Left renal cortex interstitium (tissue), 4 donors: ENCODE measurements at regions not wholly inside any gene's neighbourhood (a gene's known extent, or its start where the extent isn't known, plus 50 kb on each side); places are given as distances from the start of the nearest gene placed in this dataset.
"Not testable (repeated sequence)": the region's sequence is repeated elsewhere in the genome, so short reads cannot be mapped to it uniquely, and the experiment has no call there.

Experiments used
- DNase-seq, 4 donors: peaks; one replicate each; pipeline ENCODE4 v3.0.0-alpha.2; 2013; ENCODE audit warnings: low read depth in 4 of 4, low spot score in 2 of 4, missing footprints in 1 of 4

- DNase-seq: not testable (repeated sequence)
Observed at GRCh38 chr17:20731131-20731530, 151.6 kb downstream of the CDRT15L2 start.

- DNase-seq: no peak
Observed at GRCh38 chr17:20733923-20734322, 154.4 kb downstream of the CDRT15L2 start.

GRCh38 chr17:20735796-20736195, 156.3 kb downstream of the CDRT15L2 start:
- no peak for DNase-seq

GRCh38 chr17:20737636-20738035, 158.1 kb downstream of the CDRT15L2 start:
- not testable (repeated sequence) for DNase-seq

- no peak for DNase-seq
Observed at GRCh38 chr17:20771104-20771503, 191.6 kb downstream of the CDRT15L2 start.

GRCh38 chr17:20774472-20775135, 195.1 kb downstream of the CDRT15L2 start:
- peak in 2 of 4 donors; percentile 2 to 12 for DNase-seq

GRCh38 chr17:20775331-20775730, 195.8 kb downstream of the CDRT15L2 start:
- no peak for DNase-seq

GRCh38 chr17:20779521-20779920, 200.0 kb downstream of the CDRT15L2 start:
- DNase-seq: no peak

- DNase-seq: no peak
Observed at GRCh38 chr17:20781260-20781659, 201.7 kb downstream of the CDRT15L2 start.

- DNase-seq: not testable (repeated sequence)
Observed at GRCh38 chr17:20781869-20782268, 202.3 kb downstream of the CDRT15L2 start.

- DNase-seq: no peak
Observed at GRCh38 chr17:20783091-20783490, 203.6 kb downstream of the CDRT15L2 start.

- DNase-seq: no peak
Observed at GRCh38 chr17:20784100-20784665, 204.7 kb downstream of the CDRT15L2 start.

- DNase-seq: no peak
Observed at GRCh38 chr17:20787281-20787680, 207.8 kb downstream of the CDRT15L2 start.

GRCh38 chr17:20791626-20792025, 212.1 kb downstream of the CDRT15L2 start:
- no peak for DNase-seq

- not testable (repeated sequence) for DNase-seq
Observed at GRCh38 chr17:20794532-20794931, 215.0 kb downstream of the CDRT15L2 start.

- no peak for DNase-seq
Observed at GRCh38 chr17:20797292-20797691, 217.8 kb downstream of the CDRT15L2 start.

- no peak for DNase-seq
Observed at GRCh38 chr17:20800146-20800545, 220.6 kb downstream of the CDRT15L2 start.

- no peak for DNase-seq
Observed at GRCh38 chr17:20805751-20806150, 226.2 kb downstream of the CDRT15L2 start.

GRCh38 chr17:20807566-20807965, 228.0 kb downstream of the CDRT15L2 start:
- not testable (repeated sequence) for DNase-seq

GRCh38 chr17:20815410-20815809, 227.4 kb downstream of the USP22 start:
- DNase-seq: not testable (repeated sequence)

- DNase-seq: no peak
Observed at GRCh38 chr17:20823905-20824304, 218.9 kb downstream of the USP22 start.

GRCh38 chr17:20825539-20825938, 217.3 kb downstream of the USP22 start:
- DNase-seq: no peak
